Sigmoid colon (tissue), 3 donors: ENCODE measurements at regions not wholly inside any gene's neighbourhood (a gene's known extent, or its start where the extent isn't known, plus 50 kb on each side); places are given as distances from the start of the nearest gene placed in this dataset.

Source experiments
- CTCF ChIP-seq, 4 experiments: fragments of 450-650 bp in 3 of 4; fragments of 200-600 bp in 1 of 4; IDR thresholded peaks; one replicate each; pipeline ENCODE4 v1.5.1; 2016 to 2019; ENCODE audit warnings: antibody characterized with exemption in 4 of 4, mild to moderate bottlenecking in 3 of 4, moderate library complexity in 2 of 4
- POLR2A ChIP-seq, 2 donors: fragments of 450-650 bp; IDR thresholded peaks; one replicate each; pipeline ENCODE4 v1.6.1; 2016; ENCODE audit warnings: antibody characterized with exemption in 2 of 2, mild to moderate bottlenecking in 2 of 2, moderate library complexity in 2 of 2

- TF ChIP-seq CTCF (IDR thresholded peaks at IDR 0.05), result no peak
- no peak for TF ChIP-seq POLR2A (IDR thresholded peaks at IDR 0.05)
Measured at GRCh38 chr14:26344596-26344995, 253.2 kb downstream of the NOVA1 start.
